ENCODE measurements at regions not wholly inside any gene's neighbourhood (a gene's known extent, or its start where the extent isn't known, plus 50 kb on each side); places are given as distances from the start of the nearest gene placed in this dataset.

DNA sequence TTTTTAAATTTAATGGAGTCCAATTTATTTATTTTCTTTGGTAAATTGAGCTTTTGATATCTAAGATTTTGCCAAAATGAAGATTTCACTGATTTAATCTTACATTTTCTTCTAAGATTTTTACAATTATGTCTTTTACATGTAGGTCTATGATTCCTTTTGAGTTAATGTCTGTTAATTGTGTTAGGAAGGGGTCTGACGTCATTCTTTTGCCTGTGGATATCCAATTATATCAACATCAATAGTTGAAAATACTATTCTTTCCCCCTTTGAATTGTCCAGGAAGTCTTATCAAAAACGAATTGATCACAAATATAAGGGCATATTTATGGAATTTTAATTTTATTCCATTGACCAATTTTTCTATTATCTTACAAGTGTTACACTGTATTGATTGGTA, 1258.8 kb upstream of the B3GALT2 start:
- TF ChIP-seq CTCF (conservative IDR thresholded peaks at IDR 0.05; ENCODE audit: low read length), result no peak
- no peak for TF ChIP-seq EZH2phosphoT487 (IDR thresholded peaks at IDR 0.05; ENCODE audit: borderline replicate concordance, low read depth, low read length)
